HG03460 (cell line): ENCODE measurements at regions not wholly inside any gene's neighbourhood (a gene's known extent, or its start where the extent isn't known, plus 50 kb on each side); places are given as distances from the start of the nearest gene placed in this dataset.
"Not testable (repeated sequence)": the region's sequence is repeated elsewhere in the genome, so short reads cannot be mapped to it uniquely, and the experiment has no call there.

ENCODE experiments used
- ATAC-seq: cut with Tn5 transposase; IDR thresholded peaks from one replicate; pipeline ENCODE4 v1.9.1; 2021; ENCODE audit not compliant: unreplicated experiment

GRCh38 chr3:151599103-151599672 is 134.5 kb upstream of the AADACL2 start:
- ATAC-seq, result no peak

- ATAC-seq, result no peak
Observed at GRCh38 chr3:151596940-151597339, 136.1 kb upstream of the IGSF10 start.

GRCh38 chr3:151593928-151594327 is 133.1 kb upstream of the IGSF10 start:
- no peak for ATAC-seq

GRCh38 chr3:151592287-151592686 is 131.4 kb upstream of the IGSF10 start:
- no peak for ATAC-seq

GRCh38 chr3:151591441-151591840 is 130.6 kb upstream of the IGSF10 start:
- no peak for ATAC-seq

- no peak for ATAC-seq
Observed at GRCh38 chr3:151589311-151589710, 128.4 kb upstream of the IGSF10 start.

- ATAC-seq, result not testable (repeated sequence)
Observed at GRCh38 chr3:151587659-151588058, 126.8 kb upstream of the IGSF10 start.

GRCh38 chr3:151584566-151584965 is 123.7 kb upstream of the IGSF10 start:
- peak; percentile 90 for ATAC-seq

GRCh38 chr3:151581035-151581434 is 120.2 kb upstream of the IGSF10 start:
- no peak for ATAC-seq

- no peak for ATAC-seq
Observed at GRCh38 chr3:151580591-151580990, 119.7 kb upstream of the IGSF10 start.

- no peak for ATAC-seq
Observed at GRCh38 chr3:151579571-151580270, 118.9 kb upstream of the IGSF10 start.

GRCh38 chr3:151578495-151578894 is 117.6 kb upstream of the IGSF10 start:
- ATAC-seq, result no peak

- no peak for ATAC-seq
Observed at GRCh38 chr3:151576511-151577137, 115.8 kb upstream of the IGSF10 start.

- ATAC-seq, result no peak
Observed at GRCh38 chr3:151568184-151568583, 107.3 kb upstream of the IGSF10 start.

- ATAC-seq, result no peak
Observed at GRCh38 chr3:151567477-151567876, 106.6 kb upstream of the IGSF10 start.

- no peak for ATAC-seq
Observed at GRCh38 chr3:151564261-151564660, 103.4 kb upstream of the IGSF10 start.

GRCh38 chr3:151563305-151563704 is 102.4 kb upstream of the IGSF10 start:
- ATAC-seq, result no peak

- no peak for ATAC-seq
Observed at GRCh38 chr3:151562891-151563290, 102.0 kb upstream of the IGSF10 start.

GRCh38 chr3:151561878-151562277 is 101.0 kb upstream of the IGSF10 start:
- no peak for ATAC-seq

GRCh38 chr3:151560738-151561137 is 99.9 kb upstream of the IGSF10 start:
- no peak for ATAC-seq

- no peak for ATAC-seq
Observed at GRCh38 chr3:151559736-151560135, 98.9 kb upstream of the IGSF10 start.

- ATAC-seq, result no peak
Observed at GRCh38 chr3:151558661-151559060, 97.8 kb upstream of the IGSF10 start.
